Immature natural killer cell (primary cell): ENCODE measurements at regions not wholly inside any gene's neighbourhood (a gene's known extent, or its start where the extent isn't known, plus 50 kb on each side); places are given as distances from the start of the nearest gene placed in this dataset.

Experiments
- DNase-seq, 3 donors: peaks; one replicate each; pipeline ENCODE4 v3.0.0; 2022; ENCODE audit warnings: mixed read lengths in 1 of 3
- H3K27ac Mint-ChIP-seq, 6 donors: one replicate each; pipeline ENCODE4 v1.8.0; 2020; ENCODE audit warnings: mixed read lengths in 6 of 6, mild to moderate bottlenecking in 5 of 6, inconsistent platforms in 4 of 6, moderate library complexity in 3 of 6
- H3K27me3 Mint-ChIP-seq, 3 donors: one replicate each; pipeline ENCODE4 v1.8.0; 2020 to 2021; ENCODE audit warnings: low read depth in 3 of 3, mild to moderate bottlenecking in 3 of 3, mixed read lengths in 3 of 3, moderate library complexity in 3 of 3, inconsistent platforms in 1 of 3
- H3K36me3 Mint-ChIP-seq, 3 donors: one replicate each; pipeline ENCODE4 v1.8.0; 2020; ENCODE audit warnings: mixed read lengths in 3 of 3, inconsistent platforms in 2 of 3, mild to moderate bottlenecking in 2 of 3
- H3K4me1 Mint-ChIP-seq, 2 donors: one replicate each; pipeline ENCODE4 v1.8.0; 2020; ENCODE audit warnings: inconsistent platforms in 2 of 2, mild to moderate bottlenecking in 2 of 2, mixed read lengths in 2 of 2, moderate library complexity in 1 of 2
- H3K4me3 Mint-ChIP-seq, 5 donors: one replicate each; pipeline ENCODE4 v1.8.0; 2020; ENCODE audit warnings: mild to moderate bottlenecking in 5 of 5, mixed read lengths in 5 of 5, inconsistent platforms in 3 of 5, moderate library complexity in 3 of 5
- H3K9me3 Mint-ChIP-seq, 6 donors: one replicate each; pipeline ENCODE4 v1.8.0; 2020; ENCODE audit warnings: mild to moderate bottlenecking in 6 of 6, mixed read lengths in 6 of 6, inconsistent platforms in 4 of 6, moderate library complexity in 3 of 6

DNA sequence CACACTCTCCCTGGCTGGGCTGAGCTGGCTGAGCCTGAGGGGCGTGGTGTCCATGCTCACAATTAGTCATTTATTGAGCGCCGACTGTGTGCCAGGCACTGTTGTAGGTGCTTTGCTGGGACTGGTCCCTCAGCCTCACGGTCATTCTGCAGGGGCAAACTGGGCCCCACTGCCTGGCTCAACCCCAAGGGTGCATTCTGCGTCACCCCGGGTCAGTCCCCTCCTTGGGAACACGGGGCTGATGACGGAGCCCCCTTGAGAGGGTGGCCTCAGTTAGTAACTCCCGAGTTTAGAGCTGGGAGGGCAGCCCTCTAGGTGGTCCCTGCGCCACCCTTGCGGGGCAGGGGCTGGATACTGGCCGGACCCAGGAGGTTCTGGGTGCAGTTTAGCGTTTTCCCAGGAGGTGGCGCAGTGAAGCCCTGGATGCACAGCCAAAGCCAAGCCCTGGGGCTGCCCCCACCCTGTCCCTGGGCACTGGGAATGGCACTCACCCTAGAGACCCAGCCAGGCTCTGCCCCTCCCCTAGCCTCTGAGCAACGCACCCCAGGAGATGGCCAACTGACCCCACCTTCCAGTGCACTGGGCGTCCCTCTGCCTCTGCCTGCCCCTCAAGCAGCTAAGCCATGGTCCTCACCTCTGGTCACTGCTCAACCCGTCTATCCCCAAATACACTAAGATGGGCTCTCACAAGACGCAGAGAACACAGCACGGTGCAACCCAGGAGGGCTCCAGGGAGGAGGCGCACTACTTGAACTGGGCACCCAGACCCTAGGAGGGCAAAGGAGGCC is 243.2 kb upstream of the GSE1 start:
- peak; percentile 20 to 27 (median 23) for DNase-seq
- H3K4me1 Mint-ChIP-seq = no peaks in the 10 kb centered on the region
- H3K36me3 Mint-ChIP-seq = no peaks in the 10 kb centered on the region
- peaks cover 0 to 6% (median 2%) of the 10 kb centered on the region in 3 donors for H3K27me3 Mint-ChIP-seq
- H3K9me3 Mint-ChIP-seq = no peaks in the 10 kb centered on the region
- no peak overlapping the region for H3K4me3 Mint-ChIP-seq
- no peak overlapping the region for H3K27ac Mint-ChIP-seq

DNA sequence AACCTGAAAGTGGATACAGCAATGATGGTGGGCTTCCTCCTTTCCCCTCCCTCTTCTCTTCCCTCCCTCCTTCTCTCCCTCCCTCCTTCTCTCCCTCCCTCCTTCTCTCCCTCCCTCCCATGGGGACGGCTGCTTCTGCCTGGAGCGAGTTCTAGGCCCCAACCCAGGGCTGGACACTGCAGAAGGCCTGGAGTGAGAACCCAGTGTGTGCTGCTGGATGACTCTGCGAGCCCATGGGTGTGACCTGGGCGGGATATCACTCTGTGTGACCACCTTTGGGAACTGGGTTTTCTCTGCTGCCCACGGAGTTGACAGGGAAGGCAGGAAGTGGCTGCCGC is 242.6 kb upstream of the GSE1 start:
- Mint-ChIP-seq H3K27ac (no peak overlapping the region), H3K27me3 (peaks cover 0 to 6% (median 2%) of the 10 kb centered on the region in 3 donors), H3K9me3 (no peaks in the 10 kb centered on the region), H3K4me3 (no peak overlapping the region), H3K4me1 (no peaks in the 10 kb centered on the region), H3K36me3 (no peaks in the 10 kb centered on the region)
- no peak for DNase-seq

DNA sequence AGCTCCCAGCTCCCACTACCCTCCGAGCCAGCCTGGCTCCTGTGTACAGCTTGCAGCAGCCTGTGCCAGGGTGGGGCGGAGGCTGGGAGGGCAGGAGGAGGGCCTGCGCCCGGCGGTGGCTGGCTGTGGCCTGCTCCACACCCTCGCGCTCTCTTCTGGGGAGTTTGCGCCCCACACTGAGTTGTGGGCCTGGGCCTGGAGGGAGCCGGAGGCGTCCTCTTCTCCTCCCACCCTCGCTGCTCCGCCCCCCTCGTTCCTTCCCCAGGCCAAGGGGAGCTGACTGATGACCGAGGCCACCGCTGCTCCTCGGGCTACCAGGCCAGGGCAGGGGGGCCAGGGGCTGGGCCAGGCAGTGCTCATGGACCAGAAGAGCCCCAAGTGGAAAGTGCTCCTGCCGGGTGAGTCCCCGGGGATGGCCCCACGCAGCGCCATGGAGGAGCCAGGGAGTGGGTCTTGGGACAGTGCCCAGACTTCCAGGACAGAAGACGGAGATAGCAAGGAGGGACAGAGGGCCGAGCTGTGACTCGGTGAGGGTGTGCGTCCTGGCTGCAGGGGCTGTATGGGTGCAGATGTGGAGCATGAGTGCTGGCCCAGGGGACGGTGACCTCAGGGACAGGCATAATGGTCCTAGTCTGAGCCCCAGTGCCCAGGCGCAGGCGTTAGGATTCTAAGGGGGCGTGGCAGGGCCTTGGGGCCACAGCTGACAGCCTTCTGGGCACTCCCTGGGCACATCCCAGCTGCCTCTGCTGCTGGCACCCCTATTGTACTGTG is 242.1 kb upstream of the GSE1 start:
- Mint-ChIP-seq H3K27me3 (peaks cover 0 to 6% (median 2%) of the 10 kb centered on the region in 3 donors), H3K36me3 (no peaks in the 10 kb centered on the region), H3K9me3 (no peaks in the 10 kb centered on the region), H3K4me1 (no peaks in the 10 kb centered on the region), H3K27ac (no peak overlapping the region), H3K4me3 (no peak overlapping the region)
- no peak for DNase-seq

DNA sequence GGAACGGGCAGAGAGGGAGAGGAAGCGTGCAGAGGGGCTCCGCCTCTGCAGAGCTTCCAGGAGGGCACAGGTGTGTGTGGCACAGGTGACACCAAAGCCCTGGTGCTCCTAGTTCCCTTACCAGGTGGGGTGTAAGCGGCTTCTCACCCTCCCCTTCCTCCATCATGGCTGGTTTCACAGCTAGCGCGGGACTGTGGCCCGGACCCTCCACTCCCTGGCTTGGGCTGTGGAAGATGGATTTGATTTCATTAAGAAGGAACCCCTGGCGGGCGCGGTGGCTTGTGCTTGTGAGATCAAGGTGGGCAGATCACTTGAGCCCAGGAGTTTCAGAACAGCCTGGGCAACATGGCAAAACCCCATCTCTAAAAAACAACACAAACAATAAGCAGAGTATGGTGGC is 241.2 kb upstream of the GSE1 start:
- H3K27ac Mint-ChIP-seq = no peak overlapping the region
- H3K36me3 Mint-ChIP-seq = no peaks in the 10 kb centered on the region
- no peak for DNase-seq
- H3K4me3 Mint-ChIP-seq = no peak overlapping the region
- H3K27me3 Mint-ChIP-seq = peaks cover 0 to 3% (median 0%) of the 10 kb centered on the region in 3 donors
- H3K4me1 Mint-ChIP-seq = no peaks in the 10 kb centered on the region
- H3K9me3 Mint-ChIP-seq = no peaks in the 10 kb centered on the region

DNA sequence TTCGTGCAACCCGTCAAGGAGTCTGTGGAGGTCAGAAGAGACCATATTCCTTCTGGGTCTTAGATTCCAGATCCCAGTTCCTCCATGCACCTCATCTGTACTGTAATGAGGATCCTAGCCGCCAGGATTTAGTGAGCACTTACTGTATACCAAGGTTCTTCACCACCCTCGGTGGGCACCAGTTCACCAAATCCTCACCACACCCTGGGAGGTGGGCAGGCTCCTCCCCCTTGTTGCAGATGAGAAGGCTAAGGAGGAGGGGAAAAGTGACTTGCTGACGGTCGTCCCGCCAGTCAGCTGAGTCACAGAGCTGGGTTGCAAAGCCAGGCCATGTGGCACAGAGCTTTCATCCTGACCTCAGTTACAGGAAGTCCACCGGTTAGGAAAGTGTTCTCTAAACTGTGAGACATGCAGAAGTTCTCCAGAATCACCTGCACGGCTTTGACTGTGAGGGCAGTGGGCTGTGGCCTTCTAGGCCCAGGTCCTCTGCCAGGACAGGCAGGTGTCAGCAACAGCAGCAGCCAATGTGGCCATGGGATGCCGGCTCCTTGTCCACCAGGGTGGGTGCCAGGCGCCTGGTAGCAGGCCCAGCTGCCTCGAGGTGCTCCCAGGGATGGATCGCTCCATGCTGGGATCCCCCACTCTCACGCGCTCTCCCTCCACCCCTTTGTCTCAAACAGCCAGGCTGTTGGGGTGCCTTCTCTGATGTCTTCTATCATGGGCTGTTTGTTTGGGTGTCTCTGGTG is 240.3 kb upstream of the GSE1 start:
- Mint-ChIP-seq H3K27me3 (peaks cover 0 to 3% (median 2%) of the 10 kb centered on the region in 3 donors), H3K9me3 (no peaks in the 10 kb centered on the region), H3K4me3 (no peak overlapping the region), H3K27ac (no peak overlapping the region), H3K4me1 (no peaks in the 10 kb centered on the region), H3K36me3 (no peaks in the 10 kb centered on the region)
- DNase-seq = no peak

DNA sequence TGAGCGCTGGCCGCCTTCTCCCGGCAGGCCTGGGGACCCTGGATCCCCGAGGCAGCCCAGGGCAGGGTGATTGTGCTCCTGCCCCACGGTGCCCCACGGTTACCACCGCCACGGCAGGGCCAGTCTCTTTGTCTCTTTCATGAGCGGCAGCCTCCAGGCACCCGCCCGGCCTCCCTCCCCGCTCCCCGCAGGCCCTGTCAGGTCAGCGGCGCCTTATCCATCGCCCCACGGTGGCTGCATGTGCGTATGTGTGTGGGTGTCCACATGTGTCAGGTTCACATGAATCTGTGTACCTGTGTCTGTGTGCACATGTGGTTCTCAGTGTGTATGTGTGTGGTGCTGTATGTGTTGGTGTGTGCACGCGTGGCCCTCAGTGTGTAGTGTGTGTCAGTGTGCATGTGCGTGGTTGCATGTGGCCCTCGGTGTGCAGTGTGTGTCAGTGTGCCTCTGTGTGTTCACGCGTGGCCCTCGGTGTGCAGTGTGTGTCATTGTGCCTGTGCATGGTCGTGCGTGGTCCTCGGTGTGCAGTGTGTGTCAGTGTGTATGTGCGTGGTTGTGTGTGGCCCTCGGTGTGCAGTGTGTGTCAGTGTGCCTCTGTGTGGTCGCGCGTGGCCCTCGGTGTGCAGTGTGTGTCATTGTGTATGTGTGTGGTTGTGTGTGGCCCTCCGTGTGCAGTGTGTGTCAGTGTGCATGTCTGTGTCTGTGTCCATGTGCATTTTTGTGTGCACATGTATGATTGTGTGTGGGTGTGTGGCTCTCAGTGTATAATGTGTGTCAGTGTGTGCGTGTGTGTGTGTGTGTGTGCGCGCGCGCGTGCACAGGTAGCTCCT is 239.2 kb upstream of the GSE1 start:
- H3K4me1 Mint-ChIP-seq = no peaks in the 10 kb centered on the region
- DNase-seq = no peak
- peaks cover under 1 to 3% (median 2%) of the 10 kb centered on the region in 3 donors for H3K27me3 Mint-ChIP-seq
- H3K36me3 Mint-ChIP-seq = no peaks in the 10 kb centered on the region
- no peak overlapping the region for H3K27ac Mint-ChIP-seq
- H3K4me3 Mint-ChIP-seq = peak overlapping the region in 1 of 5 donors; percentile 18
- no peaks in the 10 kb centered on the region for H3K9me3 Mint-ChIP-seq

DNA sequence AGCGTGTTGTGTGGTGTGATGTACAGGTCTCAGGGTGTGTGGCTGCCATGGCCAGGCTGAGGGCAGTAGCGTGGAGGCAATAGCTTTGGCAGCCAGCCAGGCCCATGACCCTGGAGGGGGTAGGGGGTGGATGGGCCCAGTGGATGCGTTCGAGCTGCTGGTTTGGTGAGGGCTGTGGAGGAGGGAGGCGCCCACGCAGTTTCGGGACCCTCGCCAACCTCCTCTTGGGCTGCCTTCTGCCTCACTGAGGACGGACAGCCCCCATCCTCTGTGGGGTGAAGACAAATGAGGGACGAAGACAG is 238.6 kb upstream of the GSE1 start:
- DNase-seq = no peak
- H3K36me3 Mint-ChIP-seq = no peaks in the 10 kb centered on the region
- H3K4me3 Mint-ChIP-seq = no peak overlapping the region
- no peaks in the 10 kb centered on the region for H3K9me3 Mint-ChIP-seq
- no peak overlapping the region for H3K27ac Mint-ChIP-seq
- peaks cover 2 to 3% (median 2%) of the 10 kb centered on the region in 3 donors for H3K27me3 Mint-ChIP-seq
- no peaks in the 10 kb centered on the region for H3K4me1 Mint-ChIP-seq

DNA sequence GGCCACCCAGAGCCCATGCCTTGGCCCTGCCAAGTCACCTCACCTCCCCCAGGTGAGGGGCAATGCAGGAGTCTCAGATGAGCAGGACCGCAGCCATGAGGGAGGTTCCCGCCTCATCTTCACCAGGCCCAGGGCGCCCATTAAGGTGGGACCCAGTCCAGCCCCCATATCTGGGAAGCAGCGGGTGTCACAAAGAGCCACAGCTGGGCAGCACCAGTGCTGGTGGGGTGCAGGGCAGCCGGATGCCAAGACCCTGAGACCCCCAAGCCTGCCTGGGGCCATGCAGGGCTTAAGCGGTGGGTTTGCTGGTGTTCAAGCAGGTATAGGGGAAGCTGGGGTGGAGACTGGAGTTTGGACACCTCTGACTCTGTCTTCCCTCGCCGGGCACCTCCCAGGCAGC is 237.8 kb upstream of the GSE1 start:
- H3K36me3 Mint-ChIP-seq = no peaks in the 10 kb centered on the region
- H3K9me3 Mint-ChIP-seq = no peaks in the 10 kb centered on the region
- peaks cover 0 to 5% (median 2%) of the 10 kb centered on the region in 3 donors for H3K27me3 Mint-ChIP-seq
- no peak overlapping the region for H3K27ac Mint-ChIP-seq
- H3K4me3 Mint-ChIP-seq = no peak overlapping the region
- H3K4me1 Mint-ChIP-seq = no peaks in the 10 kb centered on the region
- no peak for DNase-seq

DNA sequence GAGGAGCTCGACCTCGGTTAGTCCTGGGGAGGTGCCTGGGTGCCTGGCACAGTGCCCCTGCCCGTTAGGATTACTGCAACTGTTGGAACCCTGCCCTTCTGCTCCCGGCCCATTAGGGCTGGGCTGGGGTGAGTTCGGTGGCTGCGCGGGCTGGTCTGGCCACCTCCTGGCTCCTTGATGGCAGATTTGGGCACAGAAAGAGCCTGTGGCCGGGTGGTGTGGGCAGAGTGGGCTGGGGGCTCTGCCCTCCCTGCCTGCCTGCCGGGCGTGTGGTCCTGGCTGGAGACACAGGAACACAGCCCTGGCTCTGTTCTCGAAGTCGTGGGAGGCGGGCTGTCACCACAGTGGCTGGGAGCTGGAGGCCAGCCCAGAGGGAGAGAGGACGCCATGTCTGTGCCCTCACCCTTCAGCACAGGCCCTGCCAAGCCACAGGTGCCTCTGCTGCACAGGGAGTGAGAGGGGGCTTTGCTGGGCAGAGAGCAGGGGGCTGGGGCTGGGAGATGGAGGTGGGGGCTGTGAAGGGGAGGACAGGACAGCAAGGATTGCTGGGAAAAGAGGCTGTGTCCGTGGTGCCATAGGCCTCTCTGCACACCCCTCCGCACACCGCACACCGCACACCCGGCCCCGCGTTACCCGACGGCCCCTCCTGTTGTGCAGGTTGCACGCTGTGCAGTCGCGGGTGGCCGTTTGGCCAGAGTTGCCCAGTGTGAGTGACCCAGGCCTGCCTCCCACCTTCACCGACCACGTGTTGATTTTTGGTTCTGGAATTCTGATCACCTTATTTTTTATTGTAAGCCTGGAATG is 236.6 kb upstream of the GSE1 start:
- Mint-ChIP-seq H3K4me1 (no peaks in the 10 kb centered on the region), H3K4me3 (no peak overlapping the region), H3K36me3 (no peaks in the 10 kb centered on the region), H3K27me3 (peaks cover 0 to 5% (median 2%) of the 10 kb centered on the region in 3 donors), H3K9me3 (no peaks in the 10 kb centered on the region), H3K27ac (no peak overlapping the region)
- DNase-seq = no peak

DNA sequence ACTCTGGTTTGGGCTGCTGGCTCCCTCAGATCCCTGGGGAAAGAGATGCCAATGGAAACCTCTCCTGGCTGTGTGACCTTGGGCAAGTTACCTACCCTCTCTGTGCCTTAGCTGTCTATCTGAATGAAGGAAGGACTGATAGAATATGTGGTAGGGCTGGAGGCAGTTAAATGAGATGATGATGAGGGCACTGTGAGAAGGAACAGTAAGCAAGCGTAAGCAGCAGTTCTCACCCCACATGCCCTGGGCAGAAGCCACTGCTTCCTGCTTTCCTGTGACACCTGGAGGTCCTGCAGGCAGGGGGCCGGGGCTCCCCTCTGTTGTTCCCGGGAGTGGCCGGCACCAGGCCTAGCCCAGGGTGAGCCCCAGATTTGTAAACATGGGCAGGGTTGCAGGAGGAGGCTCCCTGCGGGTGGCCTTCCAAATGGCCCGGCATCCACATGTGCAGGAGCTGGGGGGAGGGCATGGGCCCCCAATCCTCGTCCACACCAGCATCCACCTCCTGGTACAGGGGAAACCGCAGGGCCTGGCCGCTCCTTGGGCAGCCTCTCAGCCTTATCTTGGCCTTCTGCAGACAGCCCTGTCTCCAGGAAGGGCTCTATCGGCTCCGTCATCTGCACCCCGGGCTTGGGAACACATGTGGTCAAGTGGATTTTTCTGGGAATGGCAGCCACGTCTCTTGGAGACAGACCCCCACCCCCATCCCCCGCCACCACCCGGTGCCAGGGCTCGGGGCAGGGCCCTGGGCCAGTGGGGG is 235.6 kb upstream of the GSE1 start:
- H3K4me1 Mint-ChIP-seq = no peaks in the 10 kb centered on the region
- no peaks in the 10 kb centered on the region for H3K9me3 Mint-ChIP-seq
- no peaks in the 10 kb centered on the region for H3K36me3 Mint-ChIP-seq
- no peak for DNase-seq
- peaks cover 0 to 5% (median 4%) of the 10 kb centered on the region in 3 donors for H3K27me3 Mint-ChIP-seq
- H3K27ac Mint-ChIP-seq = no peak overlapping the region
- H3K4me3 Mint-ChIP-seq = no peak overlapping the region

DNA sequence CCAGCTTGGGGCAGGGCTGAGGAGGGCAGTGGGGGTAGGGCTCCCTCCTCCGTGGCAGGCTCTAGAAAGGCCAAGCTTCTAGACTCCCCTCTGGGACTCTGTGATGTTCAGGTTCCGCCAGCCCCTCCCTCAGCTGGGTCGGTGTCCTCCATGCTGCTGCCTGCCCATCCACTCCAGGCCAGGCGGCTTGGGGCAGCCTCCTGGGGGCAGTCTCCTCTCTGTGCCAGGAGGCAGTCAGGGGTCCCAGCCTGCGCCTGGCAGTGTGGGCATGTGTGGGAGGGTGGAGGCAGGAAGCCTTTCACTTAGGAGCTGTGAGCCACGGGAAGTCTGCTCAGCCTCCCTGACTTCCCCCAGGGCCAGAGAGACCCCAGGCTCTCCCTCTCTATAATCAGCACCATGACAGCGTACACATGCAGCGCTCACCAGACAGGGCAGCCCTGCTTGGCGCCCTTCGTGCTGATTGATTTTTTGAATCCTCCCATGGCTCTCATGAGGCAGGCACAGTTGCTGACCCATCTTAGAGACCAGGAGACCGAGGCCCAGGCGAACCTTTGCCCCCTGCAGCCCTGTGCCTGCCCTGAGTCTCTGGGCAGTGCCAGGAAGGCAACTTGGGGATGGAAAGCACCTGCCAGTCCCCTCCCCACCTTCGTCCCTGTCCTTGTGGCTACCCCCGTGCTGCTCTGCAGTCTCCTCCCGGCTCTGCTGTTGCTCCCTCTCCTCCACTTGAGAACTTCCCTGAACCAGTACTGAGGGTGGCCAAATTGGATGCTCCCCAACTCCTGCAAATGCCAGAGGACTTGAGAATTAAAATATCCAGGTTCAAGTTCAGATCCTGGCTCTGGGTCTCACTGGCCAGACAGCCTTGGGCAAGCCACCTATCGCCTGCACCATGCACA is 234.7 kb upstream of the GSE1 start:
- DNase-seq = no peak
- Mint-ChIP-seq H3K4me3 (no peak overlapping the region), H3K36me3 (no peaks in the 10 kb centered on the region), H3K4me1 (no peaks in the 10 kb centered on the region), H3K27me3 (peaks cover 0 to 6% (median 5%) of the 10 kb centered on the region in 3 donors), H3K27ac (no peak overlapping the region), H3K9me3 (no peaks in the 10 kb centered on the region)
